Adrenal gland (tissue), 9 donors: ENCODE measurements at regions not wholly inside any gene's neighbourhood (a gene's known extent, or its start where the extent isn't known, plus 50 kb on each side); places are given as distances from the start of the nearest gene placed in this dataset.

Experiments used
- DNase-seq, 7 donors: peaks; one replicate each; pipeline ENCODE4 v3.0.0-alpha.2; 2019 to 2020
- H3K27ac ChIP-seq, 5 donors: fragments of 200-600 bp; sonication (generic) in 4 of 5; 1 replicate in 3 of 5; 2 replicates in 2 of 5; pipeline versions ENCODE4 v1.5.1 to v1.8.0; 2016 to 2020; ENCODE audit warnings: mild to moderate bottlenecking in 1 of 5
- H3K27me3 ChIP-seq: fragments of 200-600 bp; 2 replicates; pipeline ENCODE4 v1.8.0; 2021
- H3K36me3 ChIP-seq, 2 donors: fragments of 200-600 bp; replicated peaks in 1 of 2; 1 replicate in 1 of 2; 2 replicates in 1 of 2; pipeline versions ENCODE4 v1.5.1 to v1.8.0; 2018 to 2022
- H3K4me1 ChIP-seq, 2 donors: fragments of 200-600 bp; replicated peaks in 1 of 2; 1 replicate in 1 of 2; 2 replicates in 1 of 2; pipeline versions ENCODE4 v1.5.1 to v1.8.0; 2018 to 2021
- H3K4me3 ChIP-seq, 4 donors: fragments of 200-600 bp; sonication (generic) in 3 of 4; one replicate each; pipeline ENCODE4 v1.5.1; 2016 to 2018
- H3K9me3 ChIP-seq, 3 donors: fragments of 200-600 bp; sonication (generic) in 1 of 3; replicated peaks in 1 of 3; 1 replicate in 2 of 3; 2 replicates in 1 of 3; pipeline versions ENCODE4 v1.5.1 to v1.8.0; 2016 to 2021
- POLR2A ChIP-seq, 2 donors: fragments of 450-650 bp; IDR thresholded peaks; one replicate each; pipeline ENCODE4 v1.6.1; 2017; ENCODE audit warnings: antibody characterized with exemption in 2 of 2, mild to moderate bottlenecking in 2 of 2, moderate library complexity in 1 of 2
- WGBS, 4 donors: extraction: QIAGEN DNeasy Blood & Tissue Kit in 2 of 4; methylation state at CpG; one replicate each; pipeline versions ENCODE4 v1.1.5 to v1.1.7; 2013 to 2017; 5-methylcytosine and 5-hydroxymethylcytosine counted together
- intact Hi-C, 2 donors: fragments of 100-400 bp; cut with DNase I; formaldehyde crosslinking; loops; one replicate each; pipeline versions ENCODE4 v1.14.1 to v1.15.0; 2022 to 2023
- TF ChIP-seq, protein P1 (sequence below), 6 experiments: fragments of 450-650 bp in 4 of 6; fragments of 200-600 bp in 2 of 6; sonication (generic) in 1 of 6; IDR thresholded peaks; 1 replicate in 5 of 6; 2 replicates in 1 of 6; pipeline versions ENCODE4 v1.5.1 to v1.8.0; 2016 to 2021; ENCODE audit warnings: antibody characterized with exemption in 6 of 6, mild to moderate bottlenecking in 2 of 6, moderate library complexity in 1 of 6
- donor health status: healthy with polysubstance abuse.
- donor health status: Bipolar disorder and iron deficiency.
- donor health status: DM: yes; HTN: yes; CAD: no.
- donor health status: DM: no; HTN: no; CAD: no.
- donor health status: DM: no; HTN: no; CAD: no.

GRCh38 chr6:92270365-92270764 is 1149.0 kb downstream of the EPHA7 start:
- Histone ChIP-seq H3K4me3 (no peak overlapping the region), H3K27me3 (no peaks in the 10 kb centered on the region), H3K4me1 (no peaks in the 10 kb centered on the region), H3K9me3 (no peaks in the 10 kb centered on the region), H3K27ac (no peak overlapping the region), H3K36me3 (no peaks in the 10 kb centered on the region)
- TF ChIP-seq POLR2A (IDR thresholded peaks at IDR 0.05): no peak
- TF ChIP-seq, protein P1, sequence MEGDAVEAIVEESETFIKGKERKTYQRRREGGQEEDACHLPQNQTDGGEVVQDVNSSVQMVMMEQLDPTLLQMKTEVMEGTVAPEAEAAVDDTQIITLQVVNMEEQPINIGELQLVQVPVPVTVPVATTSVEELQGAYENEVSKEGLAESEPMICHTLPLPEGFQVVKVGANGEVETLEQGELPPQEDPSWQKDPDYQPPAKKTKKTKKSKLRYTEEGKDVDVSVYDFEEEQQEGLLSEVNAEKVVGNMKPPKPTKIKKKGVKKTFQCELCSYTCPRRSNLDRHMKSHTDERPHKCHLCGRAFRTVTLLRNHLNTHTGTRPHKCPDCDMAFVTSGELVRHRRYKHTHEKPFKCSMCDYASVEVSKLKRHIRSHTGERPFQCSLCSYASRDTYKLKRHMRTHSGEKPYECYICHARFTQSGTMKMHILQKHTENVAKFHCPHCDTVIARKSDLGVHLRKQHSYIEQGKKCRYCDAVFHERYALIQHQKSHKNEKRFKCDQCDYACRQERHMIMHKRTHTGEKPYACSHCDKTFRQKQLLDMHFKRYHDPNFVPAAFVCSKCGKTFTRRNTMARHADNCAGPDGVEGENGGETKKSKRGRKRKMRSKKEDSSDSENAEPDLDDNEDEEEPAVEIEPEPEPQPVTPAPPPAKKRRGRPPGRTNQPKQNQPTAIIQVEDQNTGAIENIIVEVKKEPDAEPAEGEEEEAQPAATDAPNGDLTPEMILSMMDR (IDR thresholded peaks at IDR 0.05): no peak
- intact Hi-C loops: no loop called here
- DNase-seq: no peak
- 84 to 90% (median 88%) methylated on average over 6 of the region's 6 CpGs for WGBS, 4 donors

DNA sequence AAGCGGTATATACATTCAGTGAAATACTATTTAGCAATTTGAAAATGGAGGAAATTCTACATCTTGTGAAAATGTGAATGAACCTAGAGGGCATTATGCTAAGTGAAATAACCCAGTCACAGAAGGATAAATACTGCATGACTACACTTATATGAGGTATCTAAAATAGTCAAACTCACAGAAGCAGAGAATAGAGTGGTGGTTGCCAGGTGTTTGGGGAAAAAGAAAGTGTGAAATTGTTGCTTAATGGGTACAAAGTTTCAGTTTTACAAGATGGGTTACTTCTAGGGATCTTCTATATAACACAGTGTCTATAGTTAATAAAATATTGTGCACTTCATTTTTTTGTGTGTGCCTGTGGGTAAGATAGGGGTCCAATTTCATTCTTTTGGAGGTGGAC is 1152.0 kb downstream of the EPHA7 start:
- DNase-seq: no peak
- Histone ChIP-seq H3K4me3 (no peak overlapping the region), H3K4me1 (no peaks in the 10 kb centered on the region), H3K36me3 (no peaks in the 10 kb centered on the region), H3K27ac (no peak overlapping the region), H3K27me3 (no peaks in the 10 kb centered on the region), H3K9me3 (no peaks in the 10 kb centered on the region)
- TF ChIP-seq, protein P1 (IDR thresholded peaks at IDR 0.05): no peak
- TF ChIP-seq POLR2A (IDR thresholded peaks at IDR 0.05): no peak
- intact Hi-C loops: no loop called here
- WGBS, 4 donors: 85 to 100% (median 91%) methylated on average over 1 of the region's 1 CpG

GRCh38 chr6:92263864-92264263 is 1155.5 kb downstream of the EPHA7 start:
- intact Hi-C loops: no loop called here
- no peaks in the 10 kb centered on the region for H3K36me3 ChIP-seq
- TF ChIP-seq, protein P1 (IDR thresholded peaks at IDR 0.05): no peak
- no peak for TF ChIP-seq POLR2A (IDR thresholded peaks at IDR 0.05)
- no peak overlapping the region for H3K27ac ChIP-seq
- DNase-seq: no peak
- H3K4me1 ChIP-seq: no peaks in the 10 kb centered on the region
- no peak overlapping the region for H3K4me3 ChIP-seq
- H3K9me3 ChIP-seq: no peaks in the 10 kb centered on the region
- H3K27me3 ChIP-seq: no peaks in the 10 kb centered on the region
- WGBS, 4 donors: 62 to 69% (median 63%) methylated on average over 6 of the region's 6 CpGs

- TF ChIP-seq POLR2A (IDR thresholded peaks at IDR 0.05): no peak
- TF ChIP-seq, protein P1 (IDR thresholded peaks at IDR 0.05): no peak
- H3K4me3 ChIP-seq: no peak overlapping the region
- intact Hi-C loops: no loop called here
These were observed 1160.2 kb downstream of the EPHA7 start for GRCh38 chr6:92259171-92259570.

More at GRCh38 chr6:92259171-92259570, 1160.2 kb downstream of the EPHA7 start:
- no peaks in the 10 kb centered on the region for H3K36me3 ChIP-seq
- H3K27ac ChIP-seq: no peak overlapping the region
- WGBS, 4 donors: 58 to 71% (median 67%) methylated on average over 2 of the region's 2 CpGs
- H3K27me3 ChIP-seq: no peaks in the 10 kb centered on the region
- no peaks in the 10 kb centered on the region for H3K9me3 ChIP-seq
- DNase-seq: no peak
- H3K4me1 ChIP-seq: no peaks in the 10 kb centered on the region
